OCI-LY1 (cell line): ENCODE measurements at regions not wholly inside any gene's neighbourhood (a gene's known extent, or its start where the extent isn't known, plus 50 kb on each side); places are given as distances from the start of the nearest gene placed in this dataset.

ENCODE experiments used
- H2AFZ ChIP-seq: fragments of 200-600 bp; sonication (generic), shearing (Covaris generic); 2 replicates; pipeline ENCODE4 v1.6.0; 2014; ENCODE audit warnings: antibody characterized with exemption, mild to moderate bottlenecking, low read length
- H3F3A ChIP-seq: fragments of 200-600 bp; sonication (generic), shearing (Covaris generic); 2 replicates; pipeline ENCODE4 v1.6.0; 2014; ENCODE audit warnings: mild to moderate bottlenecking, antibody characterized with exemption, low read length, moderate library complexity; ENCODE audit not compliant: insufficient read depth
- H3K27ac ChIP-seq: fragments of 200-600 bp; sonication (generic); 2 replicates; pipeline ENCODE4 v1.5.1; 2014; ENCODE audit warnings: low read length, mixed run types, mild to moderate bottlenecking, low read depth; ENCODE audit not compliant: poor library complexity, severe bottlenecking
- H3K27me3 ChIP-seq: fragments of 200-600 bp; sonication (generic); 2 replicates; pipeline ENCODE4 v1.6.0; 2014; ENCODE audit warnings: antibody characterized with exemption, mild to moderate bottlenecking, low read length, moderate library complexity; ENCODE audit not compliant: insufficient read depth
- H3K36me3 ChIP-seq: fragments of 200-600 bp; sonication (generic); 2 replicates; pipeline ENCODE4 v1.6.1; 2014; ENCODE audit warnings: mild to moderate bottlenecking, antibody characterized with exemption, low read length, moderate library complexity, mixed read lengths; ENCODE audit not compliant: insufficient read depth
- H3K4me1 ChIP-seq: fragments of 200-600 bp; sonication (generic); 2 replicates; pipeline ENCODE4 v1.5.1; 2014; ENCODE audit warnings: mild to moderate bottlenecking, low read length, moderate library complexity; ENCODE audit not compliant: insufficient read depth, severe bottlenecking
- H3K4me2 ChIP-seq: fragments of 200-600 bp; sonication (generic), shearing (Covaris generic); 2 replicates; pipeline ENCODE4 v1.6.1; 2014; ENCODE audit warnings: low read length
- H3K4me3 ChIP-seq: fragments of 200-600 bp; sonication (generic); 2 replicates; pipeline ENCODE4 v1.5.1; 2014; ENCODE audit warnings: low read length, low read depth, mild to moderate bottlenecking, mixed read lengths; ENCODE audit not compliant: poor library complexity, severe bottlenecking
- H3K79me2 ChIP-seq: fragments of 200-600 bp; shearing (Covaris generic); 2 replicates; pipeline ENCODE4 v1.6.1; 2016; ENCODE audit warnings: mixed run types, low read length, mixed read lengths; ENCODE audit not compliant: insufficient read depth
- H3K9ac ChIP-seq: fragments of 200-600 bp; sonication (generic), shearing (Covaris generic); 2 replicates; pipeline ENCODE4 v1.6.1; 2014; ENCODE audit warnings: mild to moderate bottlenecking, low read length, mixed read lengths
- H3K9me2 ChIP-seq: fragments of 200-600 bp; sonication (generic), shearing (Covaris generic); 2 replicates; pipeline ENCODE4 v1.6.1; 2014; ENCODE audit warnings: low read depth, mild to moderate bottlenecking, low read length, mixed read lengths
- H3K9me3 ChIP-seq: fragments of 200-600 bp; shearing (Covaris generic); 2 replicates; pipeline ENCODE4 v1.6.1; 2014; ENCODE audit warnings: low read length, mixed read lengths
- H4K20me1 ChIP-seq: fragments of 200-600 bp; sonication (generic), shearing (Covaris generic); 2 replicates; pipeline ENCODE4 v1.6.0; 2016; ENCODE audit warnings: mild to moderate bottlenecking, low read length; ENCODE audit not compliant: insufficient read depth
- EZH2 ChIP-seq: fragments of 200-600 bp; sonication (generic), shearing (Covaris generic); IDR thresholded peaks from 2 replicates; pipeline ENCODE4 v1.8.0; 2017; ENCODE audit warnings: borderline replicate concordance, mixed run types, mild to moderate bottlenecking, antibody characterized with exemption, low read length, moderate library complexity, mixed read lengths
- TF ChIP-seq, protein P1 (sequence below): fragments of 200-600 bp; sonication (generic), shearing (Covaris generic); IDR thresholded peaks from 2 replicates; pipeline ENCODE4 v1.5.1; 2017; ENCODE audit warnings: mild to moderate bottlenecking, antibody characterized with exemption, low read length, moderate library complexity, mixed read lengths

DNA sequence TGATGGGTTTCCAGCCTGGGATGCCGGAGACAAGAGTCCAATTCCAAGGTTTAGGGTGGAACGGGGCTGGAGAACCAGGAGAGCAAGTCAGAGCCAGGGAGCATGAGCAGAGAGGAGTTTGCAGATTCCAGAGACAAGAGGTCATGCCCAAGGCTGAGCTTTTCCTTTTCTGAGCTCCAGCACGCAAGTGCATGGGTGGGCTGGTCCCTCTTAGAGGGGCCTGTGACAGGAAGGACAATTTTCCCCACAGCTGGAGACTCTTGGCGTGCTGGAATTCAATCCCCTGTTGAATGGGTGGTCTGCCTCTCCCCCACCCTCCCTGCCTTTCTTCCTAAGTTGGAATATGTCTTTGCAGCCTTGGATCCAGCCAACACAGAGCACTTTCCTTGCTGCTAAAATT lies 431.9 kb downstream of the BCL11B start:
- Histone ChIP-seq H3K27ac (no peak overlapping the region), H2AFZ (no peak overlapping the region), H4K20me1 (no peaks in the 10 kb centered on the region), H3K4me1 (no peaks in the 10 kb centered on the region), H3K79me2 (no peaks in the 10 kb centered on the region), H3K36me3 (no peaks in the 10 kb centered on the region), H3K9ac (no peak overlapping the region), H3K27me3 (no peaks in the 10 kb centered on the region), H3F3A (no peaks in the 10 kb centered on the region), H3K4me2 (no peak overlapping the region), H3K4me3 (no peak overlapping the region), H3K9me3 (no peaks in the 10 kb centered on the region), H3K9me2 (no peaks in the 10 kb centered on the region)
- TF ChIP-seq, protein P1, sequence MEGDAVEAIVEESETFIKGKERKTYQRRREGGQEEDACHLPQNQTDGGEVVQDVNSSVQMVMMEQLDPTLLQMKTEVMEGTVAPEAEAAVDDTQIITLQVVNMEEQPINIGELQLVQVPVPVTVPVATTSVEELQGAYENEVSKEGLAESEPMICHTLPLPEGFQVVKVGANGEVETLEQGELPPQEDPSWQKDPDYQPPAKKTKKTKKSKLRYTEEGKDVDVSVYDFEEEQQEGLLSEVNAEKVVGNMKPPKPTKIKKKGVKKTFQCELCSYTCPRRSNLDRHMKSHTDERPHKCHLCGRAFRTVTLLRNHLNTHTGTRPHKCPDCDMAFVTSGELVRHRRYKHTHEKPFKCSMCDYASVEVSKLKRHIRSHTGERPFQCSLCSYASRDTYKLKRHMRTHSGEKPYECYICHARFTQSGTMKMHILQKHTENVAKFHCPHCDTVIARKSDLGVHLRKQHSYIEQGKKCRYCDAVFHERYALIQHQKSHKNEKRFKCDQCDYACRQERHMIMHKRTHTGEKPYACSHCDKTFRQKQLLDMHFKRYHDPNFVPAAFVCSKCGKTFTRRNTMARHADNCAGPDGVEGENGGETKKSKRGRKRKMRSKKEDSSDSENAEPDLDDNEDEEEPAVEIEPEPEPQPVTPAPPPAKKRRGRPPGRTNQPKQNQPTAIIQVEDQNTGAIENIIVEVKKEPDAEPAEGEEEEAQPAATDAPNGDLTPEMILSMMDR = no peak
- TF ChIP-seq EZH2 = no peak

DNA sequence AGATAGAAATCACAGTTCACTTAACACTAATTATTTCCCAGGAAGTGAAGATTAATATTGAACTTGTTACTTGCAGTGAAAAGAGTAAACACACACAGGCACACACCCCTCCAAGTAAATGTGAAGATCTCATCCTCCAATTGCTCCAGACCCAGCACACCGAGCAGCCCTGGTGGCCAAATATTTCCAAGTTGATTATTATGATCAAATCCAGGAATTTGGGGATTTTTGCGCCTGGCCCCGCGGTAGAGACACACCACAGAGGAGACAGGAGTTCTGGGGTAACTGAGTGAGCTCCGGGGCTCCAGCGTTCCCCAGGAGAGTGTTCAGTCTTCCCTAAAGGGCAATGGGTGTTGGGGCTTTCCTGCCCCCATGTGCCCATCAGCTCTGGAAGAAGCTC lies 431.5 kb downstream of the BCL11B start:
- Histone ChIP-seq H3K9me2 (no peaks in the 10 kb centered on the region), H3K79me2 (no peaks in the 10 kb centered on the region), H3K4me3 (no peak overlapping the region), H3F3A (no peaks in the 10 kb centered on the region), H2AFZ (no peak overlapping the region), H3K9ac (no peak overlapping the region), H3K4me1 (no peaks in the 10 kb centered on the region), H3K27me3 (no peaks in the 10 kb centered on the region), H3K36me3 (no peaks in the 10 kb centered on the region), H3K9me3 (no peaks in the 10 kb centered on the region), H3K27ac (no peak overlapping the region), H4K20me1 (no peaks in the 10 kb centered on the region), H3K4me2 (no peak overlapping the region)
- no peak for TF ChIP-seq EZH2
- TF ChIP-seq, protein P1 = no peak

DNA sequence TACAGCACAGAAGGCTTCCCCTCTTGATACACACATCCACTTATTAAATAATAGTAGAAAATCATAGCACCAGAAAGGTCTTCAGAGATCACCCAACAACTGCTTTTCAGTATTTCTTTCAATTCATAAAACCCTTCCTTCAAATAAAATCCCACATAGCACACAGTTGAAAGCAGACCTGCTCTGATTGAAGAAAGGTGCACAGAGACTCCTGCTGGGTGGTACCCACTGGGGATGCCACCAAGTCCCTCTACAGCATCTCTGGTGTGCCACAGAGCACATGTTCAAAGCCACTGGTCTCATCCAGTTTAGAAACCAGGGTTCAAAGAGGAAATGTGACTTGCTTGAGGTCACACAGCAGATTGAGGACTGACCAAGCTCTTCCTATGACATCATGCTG lies 427.5 kb downstream of the BCL11B start:
- Histone ChIP-seq H3K4me2 (no peak overlapping the region), H3K9ac (no peak overlapping the region), H3K4me1 (no peaks in the 10 kb centered on the region), H4K20me1 (no peaks in the 10 kb centered on the region), H3K4me3 (no peak overlapping the region), H3K27ac (no peak overlapping the region), H3F3A (no peaks in the 10 kb centered on the region), H3K9me2 (no peaks in the 10 kb centered on the region), H2AFZ (no peak overlapping the region), H3K36me3 (no peaks in the 10 kb centered on the region), H3K9me3 (no peaks in the 10 kb centered on the region), H3K27me3 (peaks cover 4% of the 10 kb centered on the region; the same call in 1 of the 2 replicates), H3K79me2 (no peaks in the 10 kb centered on the region)
- TF ChIP-seq, protein P1 = no peak
